SK-N-MC (cell line): ENCODE measurements at regions not wholly inside any gene's neighbourhood (a gene's known extent, or its start where the extent isn't known, plus 50 kb on each side); places are given as distances from the start of the nearest gene placed in this dataset.

ENCODE experiments used
- DNase-seq: peaks from one replicate; pipeline ENCODE4 v3.0.0-alpha.2; 2011; ENCODE audit warnings: low read depth, low spot score
- H3K27ac ChIP-seq: fragments of 200-600 bp; sonication (generic); 2 replicates; pipeline ENCODE4 v1.5.1; 2016; ENCODE audit warnings: mixed run types
- H3K36me3 ChIP-seq: fragments of 200-600 bp; sonication (generic); 2 replicates; pipeline ENCODE4 v1.6.1; 2017; ENCODE audit warnings: antibody characterized with exemption, low read length, mixed read lengths; ENCODE audit not compliant: insufficient read depth
- H3K4me3 ChIP-seq: fragments of 200-600 bp; sonication (generic); 2 replicates; pipeline ENCODE4 v1.5.1; 2016
- H3K9ac ChIP-seq: fragments of 200-600 bp; sonication (generic); 2 replicates; pipeline ENCODE4 v1.8.0; 2017; ENCODE audit warnings: mixed run types, mixed read lengths; ENCODE audit not compliant: insufficient read length
- H3K9me3 ChIP-seq: fragments of 200-600 bp; sonication (generic); 2 replicates; pipeline ENCODE4 v1.6.1; 2017; ENCODE audit warnings: low read depth, mild to moderate bottlenecking, antibody characterized with exemption, low read length, moderate library complexity, mixed read lengths
- EZH2 ChIP-seq: fragments of 200-600 bp; sonication (generic); IDR thresholded peaks from one replicate; pipeline ENCODE4 v1.6.1; 2017; ENCODE audit warnings: antibody characterized with exemption
- FOXP2 ChIP-seq: optimal IDR thresholded peaks from 2 replicates; pipeline ENCODE3; 2011; ENCODE audit warnings: mild to moderate bottlenecking, moderate library complexity; ENCODE audit not compliant: insufficient read depth; ENCODE audit errors: extremely low read length, control extremely low read depth
- POLR2AphosphoS5 ChIP-seq: IDR thresholded peaks from 2 replicates; pipeline ENCODE4 v1.6.1; 2012; ENCODE audit warnings: mild to moderate bottlenecking, low read depth, low read length, borderline replicate concordance

DNA sequence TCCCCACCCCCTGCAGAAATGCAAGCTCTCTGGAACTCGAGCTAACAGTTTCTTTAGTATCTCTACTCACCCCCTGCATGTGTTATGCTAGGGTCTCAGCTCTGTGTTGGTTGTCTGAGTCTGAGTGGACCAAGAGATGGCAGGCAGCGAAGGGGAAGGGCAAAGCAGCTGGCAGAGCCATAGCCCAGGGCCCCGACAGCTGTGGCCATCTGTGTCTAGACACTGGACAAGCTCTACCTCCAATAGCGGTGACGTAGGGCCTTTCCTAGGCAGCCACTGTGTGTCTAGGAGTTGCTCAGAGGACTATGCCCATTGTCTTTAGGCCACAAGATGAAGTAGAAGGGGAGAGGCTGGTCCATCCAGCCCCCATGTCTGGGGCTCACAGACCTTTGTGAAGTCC lies 79.2 kb downstream of the EFNB1 start:
- DNase-seq, result no peak
- Histone ChIP-seq H3K9ac (no peak overlapping the region), H3K36me3 (no peaks in the 10 kb centered on the region), H3K9me3 (no peaks in the 10 kb centered on the region), H3K4me3 (no peak overlapping the region), H3K27ac (no peak overlapping the region)
- TF ChIP-seq FOXP2 (no peak), EZH2 (no peak), POLR2AphosphoS5 (no peak)

GRCh38 chrX:68902706-68903504 lies 74.1 kb downstream of the EFNB1 start:
- no peak for DNase-seq
- Histone ChIP-seq H3K36me3 (no peaks in the 10 kb centered on the region), H3K4me3 (no peak overlapping the region), H3K27ac (no peak overlapping the region), H3K9ac (no peak overlapping the region), H3K9me3 (no peaks in the 10 kb centered on the region)
- no peak for TF ChIP-seq POLR2AphosphoS5
- TF ChIP-seq FOXP2, result no peak
- no peak for TF ChIP-seq EZH2

DNA sequence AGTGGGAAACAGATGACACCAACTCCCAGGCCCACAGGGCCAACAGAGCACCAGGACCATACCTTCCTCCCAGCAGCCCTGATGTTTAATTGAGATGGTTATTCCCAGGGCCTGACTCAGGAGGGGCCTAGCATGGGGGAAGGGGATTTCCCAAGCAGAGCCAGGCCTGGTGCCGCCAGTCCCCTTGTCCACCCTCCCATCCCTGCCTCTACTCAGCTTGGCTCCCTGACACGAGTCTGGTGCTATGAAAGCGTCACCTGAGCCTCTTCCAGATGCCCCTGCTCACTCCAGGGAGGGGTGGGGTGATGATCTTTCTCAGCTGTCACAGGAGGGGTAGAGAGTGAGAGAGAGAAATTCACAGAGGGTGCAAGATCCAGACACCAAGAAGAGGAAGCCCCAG lies 72.7 kb downstream of the EFNB1 start:
- DNase-seq, result no peak
- no peak overlapping the region for H3K9ac ChIP-seq
- no peaks in the 10 kb centered on the region for H3K36me3 ChIP-seq
- H3K9me3 ChIP-seq, result no peaks in the 10 kb centered on the region
- no peak overlapping the region for H3K4me3 ChIP-seq
- no peak overlapping the region for H3K27ac ChIP-seq
- TF ChIP-seq EZH2 (no peak), FOXP2 (no peak), POLR2AphosphoS5 (no peak)

DNA sequence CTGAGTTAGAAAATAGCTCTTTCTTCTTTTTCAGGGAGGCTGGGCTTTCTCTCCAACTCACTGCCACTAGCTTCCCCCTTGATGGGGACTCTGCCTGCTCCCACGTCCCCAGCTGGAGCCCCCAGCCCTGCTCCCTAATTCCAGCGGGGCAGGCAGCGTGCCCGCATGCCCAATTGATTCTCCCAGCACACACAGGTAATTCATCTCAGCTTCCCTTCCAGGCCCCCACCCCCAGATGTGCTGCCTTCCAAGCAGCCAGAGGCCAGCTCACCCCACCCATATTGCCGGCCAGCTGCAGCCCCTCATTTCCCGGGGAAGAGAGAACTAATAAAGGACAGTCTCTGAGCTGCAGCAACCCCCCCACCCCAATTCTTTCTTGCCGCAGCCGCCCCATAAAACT lies 69.8 kb downstream of the EFNB1 start:
- Histone ChIP-seq H3K36me3 (no peaks in the 10 kb centered on the region), H3K9me3 (no peaks in the 10 kb centered on the region), H3K9ac (no peak overlapping the region), H3K27ac (no peak overlapping the region), H3K4me3 (no peak overlapping the region)
- TF ChIP-seq POLR2AphosphoS5, result no peak
- no peak for TF ChIP-seq FOXP2
- no peak for TF ChIP-seq EZH2
- DNase-seq, result no peak

DNA sequence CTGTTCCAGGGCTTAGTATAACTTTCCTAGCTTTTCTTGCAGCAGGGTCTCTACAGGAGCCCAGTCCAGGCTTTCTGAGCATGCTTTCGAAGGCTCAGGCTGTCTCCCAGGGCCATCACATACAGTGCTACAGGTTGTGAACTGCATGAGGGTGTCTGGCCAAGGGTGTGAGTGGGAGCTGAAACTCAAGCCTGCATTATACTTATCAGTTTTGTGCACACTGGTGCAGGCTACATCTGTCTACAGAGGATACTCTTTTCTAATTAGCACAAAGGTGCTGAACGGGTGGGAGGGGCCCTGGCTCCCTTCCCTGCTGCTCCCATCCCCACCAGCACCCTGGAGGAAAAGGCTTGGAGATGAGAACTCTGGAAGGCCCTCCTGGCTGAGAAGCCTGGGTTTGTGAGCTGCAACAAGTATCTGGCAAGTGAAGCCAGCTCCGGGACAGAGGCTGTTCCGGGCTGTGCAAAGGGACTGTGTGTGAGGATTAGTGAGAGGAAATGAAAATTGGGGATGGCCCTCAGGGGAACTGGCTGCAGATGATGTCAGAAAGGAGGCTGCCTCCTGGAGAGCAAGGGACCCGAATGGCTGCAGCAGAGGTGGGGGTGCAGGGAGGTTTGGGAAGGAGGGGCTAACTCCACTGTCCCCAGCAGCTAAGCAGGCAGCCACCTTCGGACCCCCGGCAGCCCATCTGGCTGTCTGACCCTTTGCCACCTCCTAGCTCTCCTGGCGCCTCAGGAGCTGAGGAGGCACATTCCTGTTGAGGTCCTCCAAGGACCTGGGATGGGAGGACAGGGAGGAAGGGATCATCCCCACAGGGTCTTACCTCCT lies 68.5 kb downstream of the EFNB1 start:
- no peak for TF ChIP-seq FOXP2
- TF ChIP-seq POLR2AphosphoS5, result no peak
- TF ChIP-seq EZH2, result no peak
- H3K27ac ChIP-seq, result no peak overlapping the region
- no peak overlapping the region for H3K9ac ChIP-seq
- no peak overlapping the region for H3K4me3 ChIP-seq
- H3K36me3 ChIP-seq, result no peaks in the 10 kb centered on the region
- H3K9me3 ChIP-seq, result no peaks in the 10 kb centered on the region
- no peak for DNase-seq

DNA sequence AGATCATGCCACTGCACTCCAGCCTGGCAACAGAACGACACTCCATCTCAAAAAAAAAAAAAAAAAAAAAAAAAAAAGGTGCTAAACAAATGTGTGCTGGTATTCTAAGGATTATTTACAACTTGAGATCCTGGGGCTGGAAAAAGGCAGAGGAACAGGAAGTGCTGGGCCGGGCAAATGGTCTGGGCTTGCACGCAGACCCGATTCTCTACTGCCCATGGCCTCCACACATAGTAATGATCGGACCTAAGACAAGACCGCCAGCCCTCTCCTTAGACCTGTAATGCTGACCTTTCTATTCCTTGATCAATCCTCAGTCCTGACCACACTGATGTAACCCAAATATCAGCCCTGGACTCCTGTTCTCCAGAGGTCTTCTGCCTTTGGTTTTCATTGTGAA lies 67.8 kb downstream of the EFNB1 start:
- no peak for TF ChIP-seq EZH2
- Histone ChIP-seq H3K9ac (no peak overlapping the region), H3K4me3 (no peak overlapping the region), H3K9me3 (no peaks in the 10 kb centered on the region), H3K36me3 (no peaks in the 10 kb centered on the region), H3K27ac (no peak overlapping the region)
- no peak for DNase-seq

DNA sequence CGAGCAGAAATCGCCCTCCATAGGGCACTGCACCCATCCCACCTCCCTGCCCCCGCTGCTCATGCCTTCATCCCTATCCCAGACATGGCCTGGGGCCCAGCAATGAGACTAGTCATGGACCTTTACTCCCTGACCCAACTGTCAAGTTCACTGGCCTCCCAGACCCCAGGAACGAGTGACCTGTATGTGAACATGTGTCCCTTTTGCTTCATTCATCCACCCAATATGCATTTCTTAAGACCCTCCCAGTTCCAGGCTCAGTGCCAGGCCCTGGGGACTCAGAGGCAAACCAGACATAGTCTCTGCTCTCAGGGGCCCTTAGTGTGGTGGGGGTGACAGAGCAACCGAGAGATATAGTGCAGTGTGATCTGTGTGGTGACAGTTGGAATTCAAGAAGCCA lies 67.0 kb downstream of the EFNB1 start:
- Histone ChIP-seq H3K27ac (peak overlapping the region; percentile 88), H3K36me3 (no peaks in the 10 kb centered on the region), H3K9ac (no peak overlapping the region), H3K4me3 (no peak overlapping the region), H3K9me3 (no peaks in the 10 kb centered on the region)
- DNase-seq, result peak; percentile 1
- no peak for TF ChIP-seq EZH2
- no peak for TF ChIP-seq POLR2AphosphoS5
- no peak for TF ChIP-seq FOXP2

GRCh38 chrX:68895341-68895755 lies 66.5 kb downstream of the EFNB1 start:
- TF ChIP-seq FOXP2 (no peak), POLR2AphosphoS5 (no peak), EZH2 (no peak)
- Histone ChIP-seq H3K4me3 (no peak overlapping the region), H3K36me3 (no peaks in the 10 kb centered on the region), H3K27ac (peak overlapping the region; percentile 88), H3K9me3 (no peaks in the 10 kb centered on the region), H3K9ac (peak overlapping the region; percentile 53)
- DNase-seq, result no peak
